ENCODE measurements at regions not wholly inside any gene's neighbourhood (a gene's known extent, or its start where the extent isn't known, plus 50 kb on each side); places are given as distances from the start of the nearest gene placed in this dataset.

GRCh38 chr17:65441053-65441605, 120.3 kb downstream of the AXIN2 start:
- no peak overlapping the region for H3K4me3 ChIP-seq
- TF ChIP-seq CTCF (IDR thresholded peaks at IDR 0.05) (no peak), POLR2A (IDR thresholded peaks at IDR 0.05) (no peak)
- no peaks in the 10 kb centered on the region for H3K4me1 ChIP-seq (replicated peaks in 1 of 2)
- no peak for DNase-seq
- no peaks in the 10 kb centered on the region for H3K9me3 ChIP-seq (replicated peaks in 1 of 3)
- 53 to 62% (median 57%) methylated on average over 2 of the region's 2 CpGs for WGBS, 4 donors
- peaks cover 5% of the 10 kb centered on the region for H3K27me3 ChIP-seq
- H3K27ac ChIP-seq = no peak overlapping the region
- H3K36me3 ChIP-seq (replicated peaks in 1 of 2) = no peaks in the 10 kb centered on the region
- intact Hi-C loops (cut with DNase I) = no loop called here

- Histone ChIP-seq H3K27ac (no peak overlapping the region), H3K36me3 (replicated peaks in 1 of 2) (no peaks in the 10 kb centered on the region), H3K9me3 (replicated peaks in 1 of 3) (no peaks in the 10 kb centered on the region), H3K4me1 (replicated peaks in 1 of 2) (no peaks in the 10 kb centered on the region), H3K4me3 (no peak overlapping the region), H3K27me3 (peaks cover 5% of the 10 kb centered on the region)
- WGBS, 4 donors = 37 to 62% (median 43%) methylated on average over 6 to 7 of the region's 7 CpGs
- no peak for DNase-seq
- TF ChIP-seq POLR2A (IDR thresholded peaks at IDR 0.05) (no peak), CTCF (IDR thresholded peaks at IDR 0.05) (no peak)
- intact Hi-C loops (cut with DNase I) = no loop called here
These were observed 122.6 kb downstream of the AXIN2 start for GRCh38 chr17:65438708-65439294.

- Histone ChIP-seq H3K9me3 (replicated peaks in 1 of 3) (no peaks in the 10 kb centered on the region), H3K4me1 (replicated peaks in 1 of 2) (no peaks in the 10 kb centered on the region), H3K27me3 (peaks cover 5% of the 10 kb centered on the region), H3K36me3 (replicated peaks in 1 of 2) (no peaks in the 10 kb centered on the region), H3K4me3 (no peak overlapping the region), H3K27ac (no peak overlapping the region)
- intact Hi-C loops (cut with DNase I) = no loop called here
- TF ChIP-seq CTCF (IDR thresholded peaks at IDR 0.05) (no peak), POLR2A (IDR thresholded peaks at IDR 0.05) (no peak)
- 58 to 63% (median 60%) methylated on average over 11 of the region's 11 CpGs for WGBS, 4 donors
- no peak for DNase-seq
These were observed 123.3 kb downstream of the AXIN2 start for GRCh38 chr17:65438173-65438572.

- Histone ChIP-seq H3K9me3 (replicated peaks in 1 of 3) (no peaks in the 10 kb centered on the region), H3K36me3 (replicated peaks in 1 of 2) (no peaks in the 10 kb centered on the region), H3K27ac (no peak overlapping the region), H3K27me3 (peaks cover 5% of the 10 kb centered on the region), H3K4me3 (no peak overlapping the region), H3K4me1 (replicated peaks in 1 of 2) (no peaks in the 10 kb centered on the region)
- no peak for TF ChIP-seq POLR2A (IDR thresholded peaks at IDR 0.05)
- TF ChIP-seq CTCF (IDR thresholded peaks at IDR 0.05) = no peak
- DNase-seq = no peak
- 80 to 85% (median 84%) methylated on average over 10 of the region's 10 CpGs for WGBS, 4 donors
- intact Hi-C loops (cut with DNase I) = no loop called here
These were observed 124.6 kb downstream of the AXIN2 start for GRCh38 chr17:65436871-65437270.
